Tibial nerve (tissue), 3 donors: ENCODE measurements at regions not wholly inside any gene's neighbourhood (a gene's known extent, or its start where the extent isn't known, plus 50 kb on each side); places are given as distances from the start of the nearest gene placed in this dataset.

Experiments used
- CTCF ChIP-seq, 5 experiments: fragments of 200-600 bp in 3 of 5; fragments of 450-650 bp in 2 of 5; sonication (generic) in 3 of 5; IDR thresholded peaks; one replicate each; pipeline ENCODE4 v1.5.1; 2016 to 2019; ENCODE audit warnings: antibody characterized with exemption in 5 of 5, mild to moderate bottlenecking in 3 of 5, moderate library complexity in 2 of 5
- POLR2A ChIP-seq, 2 donors: fragments of 450-650 bp; IDR thresholded peaks; one replicate each; pipeline ENCODE4 v1.6.1; 2017; ENCODE audit warnings: antibody characterized with exemption in 2 of 2, mild to moderate bottlenecking in 2 of 2, moderate library complexity in 2 of 2

- TF ChIP-seq CTCF (IDR thresholded peaks at IDR 0.05): no peak
- TF ChIP-seq POLR2A (IDR thresholded peaks at IDR 0.05): no peak
Measured at GRCh38 chr10:29798921-29799690, 164.3 kb upstream of the SVIL start.
